GM23248 (cell line): ENCODE measurements at regions not wholly inside any gene's neighbourhood (a gene's known extent, or its start where the extent isn't known, plus 50 kb on each side); places are given as distances from the start of the nearest gene placed in this dataset.

Experiments used
- EZH2 ChIP-seq: fragments of 200-600 bp; sonication (generic); IDR thresholded peaks from 2 replicates; pipeline ENCODE4 v1.6.1; 2018; ENCODE audit warnings: antibody characterized with exemption, mild to moderate bottlenecking; ENCODE audit not compliant: insufficient read depth, poor library complexity, severe bottlenecking
- EZH2phosphoT487 ChIP-seq: fragments of 200-600 bp; sonication (generic); IDR thresholded peaks from 2 replicates; pipeline ENCODE4 v1.6.1; 2018; ENCODE audit warnings: antibody characterized with exemption, moderate library complexity, mild to moderate bottlenecking, low read depth; ENCODE audit not compliant: insufficient read depth

DNA sequence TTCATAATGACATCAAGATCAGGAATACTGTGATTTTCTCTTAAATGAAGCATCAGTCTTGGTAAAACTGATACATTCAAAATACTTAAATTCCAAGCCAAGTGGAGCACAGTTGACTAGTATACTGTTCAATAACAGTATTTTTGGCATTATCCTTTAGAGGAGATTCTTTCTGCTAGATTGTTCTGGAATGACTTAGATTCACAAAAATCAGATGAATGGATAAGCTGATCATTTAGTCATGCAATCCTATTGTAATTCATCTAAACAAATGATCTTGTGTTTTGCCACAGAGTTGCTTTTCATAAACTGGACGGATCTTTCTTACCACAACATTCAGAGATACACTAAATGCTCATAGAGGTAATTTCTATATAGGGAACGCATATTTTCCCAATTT lies 232.0 kb downstream of the CXXC4 start:
- no peak for TF ChIP-seq EZH2
- no peak for TF ChIP-seq EZH2phosphoT487
